ENCODE measurements at regions not wholly inside any gene's neighbourhood (a gene's known extent, or its start where the extent isn't known, plus 50 kb on each side); places are given as distances from the start of the nearest gene placed in this dataset.

- Histone ChIP-seq H2AFZ (replicated peaks) (no peak overlapping the region), H3K27me3 (no peaks in the 10 kb centered on the region), H3K9ac (no peak overlapping the region), H4K20me1 (ENCODE audit: low read depth) (no peaks in the 10 kb centered on the region), H3K79me2 (ENCODE audit: low read depth) (no peaks in the 10 kb centered on the region), H3K36me3 (no peaks in the 10 kb centered on the region), H3K27ac (no peak overlapping the region), H3F3A (ENCODE audit: low read depth) (no peaks in the 10 kb centered on the region), H3K4me3 (no peak overlapping the region), H3K4me2 (no peak overlapping the region), H3K9me3 (ENCODE audit: low read depth) (no peaks in the 10 kb centered on the region), H3K4me1 (peaks cover 13% of the 10 kb centered on the region)
- Mint-ChIP-seq H3K4me1 (peaks cover 7% of the 10 kb centered on the region), H3K27ac (no peak overlapping the region), H3K36me3 (no peaks in the 10 kb centered on the region), H3K4me3 (no peak overlapping the region), H3K9me3 (no peaks in the 10 kb centered on the region), H3K27me3 (ENCODE audit: insufficient read depth, low read depth) (no peaks in the 10 kb centered on the region)
- TF ChIP-seq EZH2 (IDR thresholded peaks at IDR 0.05) = no peak
- TF ChIP-seq CTCF (IDR thresholded peaks at IDR 0.05) = no peak
- no peak for TF ChIP-seq EZH2phosphoT487 (IDR thresholded peaks at IDR 0.05)
- peak; percentile 63 for DNase-seq (ENCODE audit: low spot score)
Observed at GRCh38 chr4:81963763-81964020, 410.1 kb downstream of the HNRNPD start.

GRCh38 chr4:81963015-81963762 lies 410.6 kb downstream of the HNRNPD start:
- H3K27ac Mint-ChIP-seq = no peak overlapping the region
- H3K27me3 Mint-ChIP-seq (ENCODE audit: insufficient read depth, low read depth) = no peaks in the 10 kb centered on the region
- H3K4me1 Mint-ChIP-seq = peaks cover 7% of the 10 kb centered on the region
- peaks cover 13% of the 10 kb centered on the region for H3K4me1 ChIP-seq
- no peaks in the 10 kb centered on the region for H3K9me3 Mint-ChIP-seq
- H3K9ac ChIP-seq = no peak overlapping the region
- DNase-seq (ENCODE audit: low spot score) = peak; percentile 14
- TF ChIP-seq CTCF (IDR thresholded peaks at IDR 0.05) = no peak
- no peak for TF ChIP-seq EZH2phosphoT487 (IDR thresholded peaks at IDR 0.05)
- no peak for TF ChIP-seq EZH2 (IDR thresholded peaks at IDR 0.05)
- H3K36me3 Mint-ChIP-seq = no peaks in the 10 kb centered on the region
- H4K20me1 ChIP-seq (ENCODE audit: low read depth) = no peaks in the 10 kb centered on the region
- no peak overlapping the region for H2AFZ ChIP-seq (replicated peaks)
- H3K36me3 ChIP-seq = no peaks in the 10 kb centered on the region
- H3K79me2 ChIP-seq (ENCODE audit: low read depth) = no peaks in the 10 kb centered on the region
- no peak overlapping the region for H3K4me2 ChIP-seq
- H3K27me3 ChIP-seq = no peaks in the 10 kb centered on the region
- H3K4me3 Mint-ChIP-seq = no peak overlapping the region
- no peak overlapping the region for H3K4me3 ChIP-seq
- H3K27ac ChIP-seq = no peak overlapping the region
- no peaks in the 10 kb centered on the region for H3K9me3 ChIP-seq (ENCODE audit: low read depth)
- H3F3A ChIP-seq (ENCODE audit: low read depth) = no peaks in the 10 kb centered on the region

GRCh38 chr4:81960961-81961360 lies 412.8 kb downstream of the HNRNPD start:
- no peak for DNase-seq (ENCODE audit: low spot score)
- H3K27me3 Mint-ChIP-seq (ENCODE audit: insufficient read depth, low read depth) = no peaks in the 10 kb centered on the region
- TF ChIP-seq EZH2phosphoT487 (IDR thresholded peaks at IDR 0.05) = no peak
- Histone ChIP-seq H3K9ac (no peak overlapping the region), H4K20me1 (ENCODE audit: low read depth) (no peaks in the 10 kb centered on the region), H3K9me3 (ENCODE audit: low read depth) (no peaks in the 10 kb centered on the region), H3K27me3 (no peaks in the 10 kb centered on the region), H2AFZ (replicated peaks) (peak overlapping the region; percentile 1), H3F3A (ENCODE audit: low read depth) (no peaks in the 10 kb centered on the region), H3K4me3 (no peak overlapping the region), H3K27ac (no peak overlapping the region), H3K79me2 (ENCODE audit: low read depth) (no peaks in the 10 kb centered on the region), H3K4me2 (no peak overlapping the region), H3K36me3 (no peaks in the 10 kb centered on the region), H3K4me1 (peaks cover 13% of the 10 kb centered on the region)
- H3K27ac Mint-ChIP-seq = no peak overlapping the region
- H3K9me3 Mint-ChIP-seq = no peaks in the 10 kb centered on the region
- H3K36me3 Mint-ChIP-seq = no peaks in the 10 kb centered on the region
- no peak overlapping the region for H3K4me3 Mint-ChIP-seq
- peaks cover 7% of the 10 kb centered on the region for H3K4me1 Mint-ChIP-seq

GRCh38 chr4:81954271-81954670 lies 419.5 kb downstream of the HNRNPD start:
- Histone ChIP-seq H3K79me2 (ENCODE audit: low read depth) (no peaks in the 10 kb centered on the region), H3K36me3 (no peaks in the 10 kb centered on the region), H3K4me2 (peak overlapping the region; percentile 42), H3K4me3 (no peak overlapping the region), H3K27me3 (no peaks in the 10 kb centered on the region), H3K27ac (no peak overlapping the region), H4K20me1 (ENCODE audit: low read depth) (no peaks in the 10 kb centered on the region), H2AFZ (replicated peaks) (peak overlapping the region; percentile 30), H3K9me3 (ENCODE audit: low read depth) (no peaks in the 10 kb centered on the region), H3K4me1 (peaks cover 13% of the 10 kb centered on the region), H3F3A (ENCODE audit: low read depth) (no peaks in the 10 kb centered on the region), H3K9ac (no peak overlapping the region)
- peak; percentile 10 for DNase-seq (ENCODE audit: low spot score)
- no peak overlapping the region for H3K27ac Mint-ChIP-seq
- no peaks in the 10 kb centered on the region for H3K9me3 Mint-ChIP-seq
- H3K36me3 Mint-ChIP-seq = no peaks in the 10 kb centered on the region
- H3K4me1 Mint-ChIP-seq = no peaks in the 10 kb centered on the region
- TF ChIP-seq EZH2 (IDR thresholded peaks at IDR 0.05) (no peak), EZH2phosphoT487 (IDR thresholded peaks at IDR 0.05) (no peak), CTCF (IDR thresholded peaks at IDR 0.05) (no peak)
- peaks cover 3% of the 10 kb centered on the region for H3K27me3 Mint-ChIP-seq (ENCODE audit: insufficient read depth, low read depth)
- H3K4me3 Mint-ChIP-seq = no peak overlapping the region

All from neural progenitor cell (in vitro differentiated cells).